ENCODE measurements at regions not wholly inside any gene's neighbourhood (a gene's known extent, or its start where the extent isn't known, plus 50 kb on each side); places are given as distances from the start of the nearest gene placed in this dataset.

DNA sequence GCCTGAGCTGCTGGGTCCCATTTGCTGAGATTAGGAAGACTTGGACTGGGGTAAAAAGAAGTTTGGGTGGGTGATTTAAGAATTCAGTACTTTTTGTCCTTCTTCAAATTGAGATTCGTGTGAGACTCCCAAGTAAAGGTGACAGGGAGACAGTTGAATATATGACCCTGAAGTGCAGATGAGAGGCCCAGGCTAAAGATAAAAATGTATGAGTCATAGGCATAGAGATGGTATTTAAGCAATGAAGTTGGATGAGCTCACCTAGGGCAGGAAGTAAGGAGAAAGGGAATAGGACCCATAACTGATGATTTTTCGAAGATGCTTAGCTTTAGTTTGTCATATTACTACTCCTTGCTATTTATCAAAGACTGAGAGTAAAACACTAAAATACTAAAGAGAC lies 255.9 kb upstream of the ADRA1B start:
- Histone ChIP-seq H3K9me2 (ENCODE audit: insufficient read depth) (no peaks in the 10 kb centered on the region), H3F3A (ENCODE audit: insufficient read depth) (no peaks in the 10 kb centered on the region), H3K79me2 (ENCODE audit: insufficient read depth) (no peaks in the 10 kb centered on the region), H3K9me3 (ENCODE audit: low read depth) (no peaks in the 10 kb centered on the region), H3K36me3 (ENCODE audit: low read depth) (no peaks in the 10 kb centered on the region), H3K9ac (no peak overlapping the region), H3K27ac (no peak overlapping the region), H3K4me2 (ENCODE audit: unreplicated experiment) (no peak overlapping the region), H2AFZ (no peak overlapping the region), H3K4me1 (ENCODE audit: insufficient read depth) (no peaks in the 10 kb centered on the region), H4K20me1 (ENCODE audit: insufficient read depth) (no peaks in the 10 kb centered on the region), H3K4me3 (no peak overlapping the region), H3K27me3 (replicated peaks; ENCODE audit: insufficient read depth) (peaks cover 7% of the 10 kb centered on the region; the same call in 1 of the 2 replicates)
- in situ Hi-C loops (cut with MboI), result no loop called here
- DNase-seq, result peak; percentile 38
- TF ChIP-seq EZH2 (IDR thresholded peaks at IDR 0.05; ENCODE audit: insufficient read depth, poor library complexity, severe bottlenecking), result no peak
- TF ChIP-seq EZH2phosphoT487 (IDR thresholded peaks at IDR 0.05; ENCODE audit: insufficient read depth, low read depth), result no peak
- WGBS, 2 experiments (ENCODE audit: low coverage in 1 of 2, low lambda C conversion rate in 2 of 2, missing lambda C conversion rate in 2 of 2), result 86 to 92% methylated on average over 2 of the region's 2 CpGs

DNA sequence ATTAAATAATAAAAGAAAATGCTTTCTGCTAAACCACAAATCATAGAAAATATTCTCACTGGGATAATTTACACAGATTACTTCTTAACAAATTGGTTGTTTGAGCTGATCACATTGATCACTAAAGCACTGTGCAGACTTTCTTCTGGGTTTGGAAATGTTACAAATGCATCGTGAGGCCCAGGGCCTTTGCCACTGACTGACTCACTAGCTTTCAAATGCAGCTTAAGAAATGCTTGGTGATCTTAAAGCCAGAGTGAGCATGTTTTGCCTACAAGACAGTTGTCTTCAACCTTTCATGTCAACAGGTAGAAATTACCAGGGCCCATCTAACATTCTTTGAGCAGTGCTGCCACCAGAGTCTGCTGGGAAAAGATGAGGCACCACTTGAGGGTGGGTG lies 252.3 kb upstream of the ADRA1B start:
- 44 to 56% methylated on average over 1 of the region's 1 CpG for WGBS, 2 experiments (ENCODE audit: low coverage in 1 of 2, low lambda C conversion rate in 2 of 2, missing lambda C conversion rate in 2 of 2)
- Histone ChIP-seq H2AFZ (no peak overlapping the region), H4K20me1 (ENCODE audit: insufficient read depth) (no peaks in the 10 kb centered on the region), H3K9me3 (ENCODE audit: low read depth) (no peaks in the 10 kb centered on the region), H3F3A (ENCODE audit: insufficient read depth) (no peaks in the 10 kb centered on the region), H3K9me2 (ENCODE audit: insufficient read depth) (no peaks in the 10 kb centered on the region), H3K79me2 (ENCODE audit: insufficient read depth) (no peaks in the 10 kb centered on the region), H3K9ac (no peak overlapping the region), H3K4me3 (no peak overlapping the region), H3K27me3 (replicated peaks; ENCODE audit: insufficient read depth) (no peaks in the 10 kb centered on the region), H3K4me1 (ENCODE audit: insufficient read depth) (no peaks in the 10 kb centered on the region), H3K27ac (no peak overlapping the region), H3K4me2 (ENCODE audit: unreplicated experiment) (no peak overlapping the region), H3K36me3 (ENCODE audit: low read depth) (no peaks in the 10 kb centered on the region)
- in situ Hi-C loops (cut with MboI), result no loop called here
- no peak for TF ChIP-seq EZH2 (IDR thresholded peaks at IDR 0.05; ENCODE audit: insufficient read depth, poor library complexity, severe bottlenecking)
- TF ChIP-seq EZH2phosphoT487 (IDR thresholded peaks at IDR 0.05; ENCODE audit: insufficient read depth, low read depth), result no peak
- DNase-seq, result peak; percentile 30

DNA sequence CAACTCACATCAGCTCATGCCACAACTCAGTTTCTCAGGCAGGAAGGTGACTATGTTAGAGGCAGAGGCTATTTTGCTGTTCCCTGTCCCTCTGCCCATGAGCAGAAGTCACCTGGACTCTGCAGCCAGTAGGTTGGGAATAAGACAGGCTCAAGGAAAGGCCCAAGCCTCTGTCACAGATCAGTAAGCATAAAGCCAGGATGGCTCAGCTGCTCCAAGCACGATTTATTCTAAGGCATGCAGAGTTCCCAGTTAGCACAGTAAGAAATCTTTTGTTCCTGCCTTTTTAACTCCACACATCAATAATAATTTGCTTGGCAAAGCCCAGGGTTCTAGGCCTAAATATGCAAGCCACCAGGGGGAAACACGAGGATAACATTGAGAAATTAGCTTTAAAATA lies 249.0 kb upstream of the ADRA1B start:
- Histone ChIP-seq H3K27ac (no peak overlapping the region), H3F3A (ENCODE audit: insufficient read depth) (no peaks in the 10 kb centered on the region), H3K36me3 (ENCODE audit: low read depth) (no peaks in the 10 kb centered on the region), H3K79me2 (ENCODE audit: insufficient read depth) (no peaks in the 10 kb centered on the region), H3K27me3 (replicated peaks; ENCODE audit: insufficient read depth) (no peaks in the 10 kb centered on the region), H3K4me3 (no peak overlapping the region), H3K4me2 (ENCODE audit: unreplicated experiment) (no peak overlapping the region), H4K20me1 (ENCODE audit: insufficient read depth) (no peaks in the 10 kb centered on the region), H3K9ac (no peak overlapping the region), H2AFZ (no peak overlapping the region), H3K9me3 (ENCODE audit: low read depth) (no peaks in the 10 kb centered on the region), H3K9me2 (ENCODE audit: insufficient read depth) (no peaks in the 10 kb centered on the region), H3K4me1 (ENCODE audit: insufficient read depth) (no peaks in the 10 kb centered on the region)
- 52 to 57% methylated on average over 2 of the region's 2 CpGs for WGBS, 2 experiments (ENCODE audit: low coverage in 1 of 2, low lambda C conversion rate in 2 of 2, missing lambda C conversion rate in 2 of 2)
- TF ChIP-seq EZH2phosphoT487 (IDR thresholded peaks at IDR 0.05; ENCODE audit: insufficient read depth, low read depth) (no peak), EZH2 (IDR thresholded peaks at IDR 0.05; ENCODE audit: insufficient read depth, poor library complexity, severe bottlenecking) (no peak)
- in situ Hi-C loops (cut with MboI), result no loop called here
- DNase-seq, result no peak

DNA sequence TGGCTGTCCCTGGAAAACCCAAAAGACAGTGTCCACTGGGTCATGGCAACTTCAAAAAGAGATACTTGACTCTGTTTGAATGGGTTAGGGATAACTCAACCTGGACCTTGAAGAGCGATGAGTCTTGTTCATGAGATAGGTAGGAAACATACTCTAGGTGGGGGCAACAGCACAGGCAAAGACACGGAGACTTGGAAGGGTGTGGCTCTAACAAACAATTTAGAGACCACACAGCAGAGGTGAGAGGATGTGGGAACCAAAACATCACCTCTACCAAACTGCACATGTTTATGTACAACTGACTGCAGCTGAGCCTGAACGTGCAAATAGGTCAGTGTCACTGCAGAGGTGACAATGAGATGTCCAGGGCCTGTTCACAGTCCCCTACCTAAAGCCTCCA lies 247.7 kb upstream of the ADRA1B start:
- Histone ChIP-seq H3K9me2 (ENCODE audit: insufficient read depth) (no peaks in the 10 kb centered on the region), H3K4me3 (no peak overlapping the region), H3K27me3 (replicated peaks; ENCODE audit: insufficient read depth) (no peaks in the 10 kb centered on the region), H3K4me2 (ENCODE audit: unreplicated experiment) (no peak overlapping the region), H3K9me3 (ENCODE audit: low read depth) (no peaks in the 10 kb centered on the region), H3K79me2 (ENCODE audit: insufficient read depth) (no peaks in the 10 kb centered on the region), H3K36me3 (ENCODE audit: low read depth) (no peaks in the 10 kb centered on the region), H4K20me1 (ENCODE audit: insufficient read depth) (no peaks in the 10 kb centered on the region), H3K27ac (no peak overlapping the region), H3K4me1 (ENCODE audit: insufficient read depth) (no peaks in the 10 kb centered on the region), H2AFZ (no peak overlapping the region), H3F3A (ENCODE audit: insufficient read depth) (no peaks in the 10 kb centered on the region), H3K9ac (no peak overlapping the region)
- in situ Hi-C loops (cut with MboI), result no loop called here
- 43 to 56% methylated on average over 3 of the region's 3 CpGs for WGBS, 2 experiments (ENCODE audit: low coverage in 1 of 2, low lambda C conversion rate in 2 of 2, missing lambda C conversion rate in 2 of 2)
- no peak for DNase-seq
- TF ChIP-seq EZH2 (IDR thresholded peaks at IDR 0.05; ENCODE audit: insufficient read depth, poor library complexity, severe bottlenecking) (no peak), EZH2phosphoT487 (IDR thresholded peaks at IDR 0.05; ENCODE audit: insufficient read depth, low read depth) (no peak)

DNA sequence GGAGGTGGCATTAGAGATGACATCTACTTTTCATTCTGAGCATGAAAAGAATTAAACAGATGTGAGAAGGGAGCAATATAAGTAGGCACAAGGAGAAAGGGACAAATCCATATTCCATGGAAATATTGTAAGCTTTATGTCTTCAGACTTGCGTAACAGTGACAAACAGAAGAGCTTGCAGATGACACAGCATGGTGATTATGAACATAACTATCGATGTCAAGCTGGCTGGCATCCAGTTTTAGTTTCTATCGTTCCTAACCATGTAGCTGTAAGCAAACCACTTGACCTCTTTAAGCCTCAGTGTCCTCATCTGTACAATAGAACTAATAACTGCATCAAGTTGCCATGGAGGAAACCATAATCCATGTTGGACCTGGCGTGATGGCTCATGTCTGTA lies 246.7 kb upstream of the ADRA1B start:
- no peaks in the 10 kb centered on the region for H3F3A ChIP-seq (ENCODE audit: insufficient read depth)
- H2AFZ ChIP-seq, result no peak overlapping the region
- H3K9ac ChIP-seq, result no peak overlapping the region
- TF ChIP-seq EZH2 (IDR thresholded peaks at IDR 0.05; ENCODE audit: insufficient read depth, poor library complexity, severe bottlenecking) (no peak), EZH2phosphoT487 (IDR thresholded peaks at IDR 0.05; ENCODE audit: insufficient read depth, low read depth) (no peak)
- no peak for DNase-seq
- no peak overlapping the region for H3K27ac ChIP-seq
- H3K79me2 ChIP-seq (ENCODE audit: insufficient read depth), result no peaks in the 10 kb centered on the region
- no peaks in the 10 kb centered on the region for H3K36me3 ChIP-seq (ENCODE audit: low read depth)
- no peaks in the 10 kb centered on the region for H3K9me3 ChIP-seq (ENCODE audit: low read depth)
- H3K9me2 ChIP-seq (ENCODE audit: insufficient read depth), result no peaks in the 10 kb centered on the region
- H3K4me1 ChIP-seq (ENCODE audit: insufficient read depth), result no peaks in the 10 kb centered on the region
- no peaks in the 10 kb centered on the region for H4K20me1 ChIP-seq (ENCODE audit: insufficient read depth)
- no peak overlapping the region for H3K4me3 ChIP-seq
- WGBS, 2 experiments (ENCODE audit: low coverage in 1 of 2, low lambda C conversion rate in 2 of 2, missing lambda C conversion rate in 2 of 2), result 63 to 69% methylated on average over 4 of the region's 4 CpGs
- no peaks in the 10 kb centered on the region; the same call in 1 of the 2 replicates for H3K27me3 ChIP-seq (replicated peaks; ENCODE audit: insufficient read depth)
- in situ Hi-C loops (cut with MboI), result no loop called here
- H3K4me2 ChIP-seq (ENCODE audit: unreplicated experiment), result no peak overlapping the region

All from GM23248 (cell line).